ENCODE measurements at regions not wholly inside any gene's neighbourhood (a gene's known extent, or its start where the extent isn't known, plus 50 kb on each side); places are given as distances from the start of the nearest gene placed in this dataset.

DNA sequence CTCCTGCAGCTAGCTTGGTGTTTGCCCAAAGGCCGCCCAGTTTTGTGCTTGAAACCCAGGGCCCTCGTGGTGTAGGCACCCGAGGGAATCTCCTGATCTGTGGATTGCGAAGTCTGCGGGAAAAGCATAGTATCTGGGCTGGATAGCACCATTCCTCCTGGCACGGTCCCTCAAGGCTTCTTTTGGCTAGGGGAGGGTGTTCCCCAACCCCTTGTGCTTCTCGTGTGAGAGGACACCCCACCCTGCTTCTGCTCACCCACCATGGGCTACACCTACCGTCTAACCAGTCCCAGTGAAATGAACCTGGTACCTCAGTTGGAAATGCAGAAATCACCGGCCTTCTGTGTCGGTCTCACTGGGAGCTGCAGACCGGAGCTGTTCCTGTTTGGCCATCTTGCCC, 403.5 kb downstream of the USP25 start:
- DNase-seq: no peak
- H3K27me3 ChIP-seq: no peaks in the 10 kb centered on the region
- H3K36me3 ChIP-seq: no peaks in the 10 kb centered on the region
- no peaks in the 10 kb centered on the region for H3K4me1 ChIP-seq
- H3K9me3 ChIP-seq: no peaks in the 10 kb centered on the region
- no peak overlapping the region for H3K4me3 ChIP-seq (ENCODE audit: low read depth, low read length)
- TF ChIP-seq, protein P1, sequence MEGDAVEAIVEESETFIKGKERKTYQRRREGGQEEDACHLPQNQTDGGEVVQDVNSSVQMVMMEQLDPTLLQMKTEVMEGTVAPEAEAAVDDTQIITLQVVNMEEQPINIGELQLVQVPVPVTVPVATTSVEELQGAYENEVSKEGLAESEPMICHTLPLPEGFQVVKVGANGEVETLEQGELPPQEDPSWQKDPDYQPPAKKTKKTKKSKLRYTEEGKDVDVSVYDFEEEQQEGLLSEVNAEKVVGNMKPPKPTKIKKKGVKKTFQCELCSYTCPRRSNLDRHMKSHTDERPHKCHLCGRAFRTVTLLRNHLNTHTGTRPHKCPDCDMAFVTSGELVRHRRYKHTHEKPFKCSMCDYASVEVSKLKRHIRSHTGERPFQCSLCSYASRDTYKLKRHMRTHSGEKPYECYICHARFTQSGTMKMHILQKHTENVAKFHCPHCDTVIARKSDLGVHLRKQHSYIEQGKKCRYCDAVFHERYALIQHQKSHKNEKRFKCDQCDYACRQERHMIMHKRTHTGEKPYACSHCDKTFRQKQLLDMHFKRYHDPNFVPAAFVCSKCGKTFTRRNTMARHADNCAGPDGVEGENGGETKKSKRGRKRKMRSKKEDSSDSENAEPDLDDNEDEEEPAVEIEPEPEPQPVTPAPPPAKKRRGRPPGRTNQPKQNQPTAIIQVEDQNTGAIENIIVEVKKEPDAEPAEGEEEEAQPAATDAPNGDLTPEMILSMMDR (IDR thresholded peaks at IDR 0.05; ENCODE audit: low read depth, low read length): no peak

DNA sequence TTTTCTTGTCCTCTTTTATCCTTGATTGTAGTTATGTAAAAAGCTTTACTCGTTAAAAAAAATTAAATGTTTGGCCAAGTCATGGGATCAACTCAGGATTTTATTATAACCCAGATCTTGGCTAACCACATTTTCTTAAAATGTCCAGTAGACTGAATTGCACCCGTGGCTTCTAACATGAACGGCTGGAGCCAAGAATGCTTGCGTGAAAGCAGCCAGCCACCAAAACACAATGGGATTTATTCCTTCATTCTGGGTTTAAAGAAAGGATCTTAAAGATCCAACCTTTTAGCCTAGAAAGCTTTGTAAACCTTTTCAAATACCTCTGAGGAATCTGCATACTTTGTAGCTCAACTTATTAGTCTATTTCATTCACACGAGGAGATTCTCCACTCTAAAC, 404.4 kb downstream of the USP25 start:
- Histone ChIP-seq H3K4me3 (ENCODE audit: low read depth, low read length) (no peak overlapping the region), H3K4me1 (no peaks in the 10 kb centered on the region), H3K27me3 (no peaks in the 10 kb centered on the region), H3K9me3 (no peaks in the 10 kb centered on the region), H3K36me3 (no peaks in the 10 kb centered on the region)
- TF ChIP-seq, protein P1 (IDR thresholded peaks at IDR 0.05; ENCODE audit: low read depth, low read length): no peak
- DNase-seq: no peak

DNA sequence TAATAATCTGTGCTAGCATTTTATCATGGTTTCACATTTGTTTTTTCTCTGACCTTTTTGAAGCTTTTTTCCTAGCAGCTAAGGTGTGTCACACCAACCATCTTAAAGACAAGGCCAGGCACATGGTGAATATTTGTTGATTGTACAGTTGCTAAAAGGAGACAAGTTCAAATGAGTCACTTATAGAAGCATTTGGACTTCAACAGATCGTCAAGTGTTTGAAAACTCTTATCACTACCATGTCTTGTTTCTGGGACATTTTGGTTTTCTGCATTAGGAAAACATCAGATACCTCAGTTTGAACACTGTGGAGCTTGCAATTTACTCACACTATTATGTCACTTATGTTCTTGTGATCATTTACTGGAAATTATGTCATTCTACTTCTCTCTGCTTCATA, 407.3 kb downstream of the USP25 start:
- H3K9me3 ChIP-seq: no peaks in the 10 kb centered on the region
- no peak for DNase-seq
- H3K4me3 ChIP-seq (ENCODE audit: low read depth, low read length): no peak overlapping the region
- H3K27me3 ChIP-seq: no peaks in the 10 kb centered on the region
- TF ChIP-seq, protein P1 (IDR thresholded peaks at IDR 0.05; ENCODE audit: low read depth, low read length): no peak
- H3K4me1 ChIP-seq: no peaks in the 10 kb centered on the region
- no peaks in the 10 kb centered on the region for H3K36me3 ChIP-seq

DNA sequence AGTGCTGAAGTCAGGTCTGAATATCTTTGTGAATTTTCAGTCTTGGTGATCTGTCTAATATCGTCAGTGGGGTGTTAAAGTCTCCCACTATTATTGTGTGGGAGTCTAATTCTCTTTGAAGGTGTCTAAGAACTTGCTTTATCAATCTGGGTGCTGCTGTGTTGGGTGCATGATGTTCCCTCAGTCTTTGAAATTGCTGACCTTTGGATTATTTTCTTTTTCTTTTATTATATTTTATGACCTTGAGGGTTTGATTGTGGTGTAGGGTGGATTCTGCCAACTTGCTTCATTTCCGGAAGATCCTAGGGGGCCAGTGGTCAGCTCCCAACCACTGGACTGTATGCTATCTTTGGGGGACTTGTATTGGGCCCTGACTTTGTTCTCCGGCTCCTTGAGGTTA, 415.3 kb downstream of the USP25 start:
- Histone ChIP-seq H3K4me3 (ENCODE audit: low read depth, low read length) (no peak overlapping the region), H3K27me3 (no peaks in the 10 kb centered on the region), H3K4me1 (no peaks in the 10 kb centered on the region), H3K9me3 (no peaks in the 10 kb centered on the region), H3K36me3 (no peaks in the 10 kb centered on the region)
- TF ChIP-seq, protein P1 (IDR thresholded peaks at IDR 0.05; ENCODE audit: low read depth, low read length): no peak
- no peak for DNase-seq

DNA sequence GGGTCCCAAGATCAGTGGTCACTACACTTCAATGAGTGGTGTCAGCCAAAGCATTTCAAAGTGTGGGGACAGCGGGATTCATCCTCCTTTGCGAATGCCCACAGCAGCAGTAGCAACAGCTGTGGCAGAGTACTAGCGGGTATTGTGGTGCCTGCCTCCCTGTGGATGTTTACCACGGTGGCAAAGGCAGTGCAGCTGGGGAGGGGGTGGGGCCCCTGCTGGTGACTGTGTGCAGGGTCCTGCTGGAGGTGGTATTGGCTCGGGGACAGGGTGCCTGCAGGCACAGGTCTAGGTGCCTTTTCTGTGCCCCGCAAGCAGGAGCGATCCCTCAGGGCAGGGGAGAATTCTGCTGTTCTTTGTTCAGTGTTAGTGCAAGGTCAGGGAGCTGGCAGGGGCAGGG, 415.7 kb downstream of the USP25 start:
- Histone ChIP-seq H3K36me3 (no peaks in the 10 kb centered on the region), H3K4me1 (no peaks in the 10 kb centered on the region), H3K27me3 (no peaks in the 10 kb centered on the region), H3K4me3 (ENCODE audit: low read depth, low read length) (no peak overlapping the region), H3K9me3 (no peaks in the 10 kb centered on the region)
- peak; percentile 11 for DNase-seq
- TF ChIP-seq, protein P1 (IDR thresholded peaks at IDR 0.05; ENCODE audit: low read depth, low read length): no peak

DNA sequence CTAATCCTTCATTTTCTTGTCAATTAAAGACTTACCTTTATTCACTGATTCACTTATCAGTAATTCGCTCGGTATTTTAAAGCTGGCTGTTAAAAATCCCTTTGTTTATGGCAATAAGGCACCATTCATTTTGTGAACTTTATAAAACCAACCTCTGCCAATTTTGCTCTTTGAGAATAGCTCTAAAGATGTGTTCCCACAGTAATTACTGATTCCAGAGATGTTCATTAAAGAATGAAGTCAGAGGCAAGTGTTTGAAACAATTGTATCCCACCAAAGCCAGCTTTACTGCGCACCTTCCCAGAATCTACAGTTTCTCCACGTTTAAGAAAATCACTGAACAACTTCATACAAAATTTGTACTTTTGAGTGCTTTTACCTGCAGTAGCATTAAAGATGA, 424.5 kb downstream of the USP25 start:
- no peak for DNase-seq
- Histone ChIP-seq H3K36me3 (no peaks in the 10 kb centered on the region), H3K4me3 (ENCODE audit: low read depth, low read length) (no peak overlapping the region), H3K27me3 (no peaks in the 10 kb centered on the region), H3K9me3 (no peaks in the 10 kb centered on the region), H3K4me1 (no peaks in the 10 kb centered on the region)
- TF ChIP-seq, protein P1 (IDR thresholded peaks at IDR 0.05; ENCODE audit: low read depth, low read length): no peak
